Right lobe of liver (tissue), 4 donors: ENCODE measurements at regions not wholly inside any gene's neighbourhood (a gene's known extent, or its start where the extent isn't known, plus 50 kb on each side); places are given as distances from the start of the nearest gene placed in this dataset.
"Not testable (repeated sequence)": the region's sequence is repeated elsewhere in the genome, so short reads cannot be mapped to it uniquely, and the experiment has no call there.

ENCODE experiments used
- CTCF ChIP-seq, 4 donors: fragments of 200-600 bp in 3 of 4; fragments of 450-650 bp in 1 of 4; IDR thresholded peaks; one replicate each; pipeline versions ENCODE4 v1.5.1 to v1.8.0; 2016 to 2022; ENCODE audit warnings: antibody characterized with exemption in 4 of 4, mild to moderate bottlenecking in 2 of 4
- POLR2A ChIP-seq: fragments of 450-650 bp; IDR thresholded peaks from one replicate; pipeline ENCODE4 v1.6.1; 2017; ENCODE audit warnings: antibody characterized with exemption, mild to moderate bottlenecking
- donor health status: DM: no; HTN: no; CAD: no.
- donor health status: DM: no; HTN: no; CAD: no.
- donor health status: DM: no; HTN: yes; CAD: no.

- not testable (repeated sequence) for TF ChIP-seq CTCF (IDR thresholded peaks at IDR 0.05); POLR2A
Measured at GRCh38 chr15:20302141-20303069, 239.2 kb downstream of the GOLGA6L6 start.
